HG03342 (cell line): ENCODE measurements at regions not wholly inside any gene's neighbourhood (a gene's known extent, or its start where the extent isn't known, plus 50 kb on each side); places are given as distances from the start of the nearest gene placed in this dataset.

Experiments
- ATAC-seq: cut with Tn5 transposase; IDR thresholded peaks from one replicate; pipeline ENCODE4 v1.9.1; 2021; ENCODE audit warnings: mild to moderate bottlenecking, moderate library complexity; ENCODE audit not compliant: unreplicated experiment

DNA sequence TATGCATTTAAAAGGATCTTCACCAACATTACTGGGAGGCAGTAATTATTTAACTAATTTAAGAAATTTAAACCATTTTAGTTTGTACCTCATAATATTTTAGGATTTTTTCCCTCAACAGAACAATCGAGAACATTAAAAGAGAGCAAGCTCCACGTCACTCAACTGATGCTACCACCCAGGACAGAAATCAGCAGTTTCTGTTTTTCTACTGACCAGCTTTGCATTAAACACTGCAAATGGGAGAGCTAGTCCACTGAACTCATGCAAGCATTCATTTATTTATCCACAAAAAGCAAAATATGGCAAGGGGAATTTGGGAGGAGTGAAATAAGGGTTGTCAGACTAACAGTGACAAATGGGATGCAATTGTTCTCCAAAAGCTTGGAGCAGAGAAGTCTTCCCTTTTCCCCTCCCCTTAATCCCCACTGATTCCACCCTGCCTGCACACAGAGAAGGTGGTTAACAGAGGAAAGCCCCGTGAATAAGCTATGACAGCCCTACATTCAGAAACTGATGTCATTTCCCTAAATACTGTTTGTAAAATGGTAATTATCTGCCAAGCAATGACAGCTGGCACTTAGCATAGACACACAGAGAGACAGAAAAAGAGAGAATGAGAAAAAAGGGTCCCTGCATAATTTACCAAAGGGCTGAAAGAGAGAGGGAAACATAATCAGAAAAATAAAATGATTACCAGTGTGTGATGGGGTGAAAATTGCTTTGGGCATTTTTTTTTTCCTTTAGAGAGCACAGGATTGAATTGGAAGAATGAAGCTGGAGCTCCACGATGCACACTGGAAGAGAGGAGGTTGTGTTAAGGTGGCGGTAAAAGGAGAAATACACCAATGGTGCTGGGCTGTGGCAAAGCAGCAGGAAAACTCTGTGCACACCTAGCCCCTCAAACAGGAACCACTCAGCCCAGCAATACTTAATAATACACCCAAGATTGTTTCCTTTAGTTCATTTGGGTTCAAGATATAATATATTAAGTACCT lies 777.4 kb downstream of the TUSC7 start:
- ATAC-seq, result peak; percentile 67

DNA sequence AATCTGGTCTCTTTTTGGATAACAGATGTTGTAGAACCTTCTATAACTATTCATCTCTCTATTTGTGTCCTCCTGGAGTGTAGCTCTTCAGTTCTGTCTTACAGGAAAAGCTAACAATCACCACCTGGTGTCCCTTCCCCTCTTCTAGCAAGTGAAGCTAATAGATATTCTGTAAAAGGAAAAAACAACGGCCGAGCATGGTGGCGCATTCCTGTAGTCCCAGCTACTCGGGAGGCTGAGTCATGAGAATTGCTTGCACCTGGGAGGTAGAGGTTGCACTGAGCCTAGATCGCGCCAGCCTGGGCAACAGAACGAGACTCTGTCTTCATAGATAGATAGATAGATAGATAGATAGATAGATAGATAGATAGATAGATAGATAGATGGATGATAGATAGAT lies 779.4 kb downstream of the TUSC7 start:
- no peak for ATAC-seq

- ATAC-seq, result no peak
Observed at GRCh38 chr3:117489663-117490079, 780.1 kb downstream of the TUSC7 start.

GRCh38 chr3:117490716-117491115 lies 781.1 kb downstream of the TUSC7 start:
- no peak for ATAC-seq

- no peak for ATAC-seq
Observed at GRCh38 chr3:117495620-117496019, 786.0 kb downstream of the TUSC7 start.

- peak; percentile 70 for ATAC-seq
Observed at GRCh38 chr3:117499189-117499870, 789.8 kb downstream of the TUSC7 start.

DNA sequence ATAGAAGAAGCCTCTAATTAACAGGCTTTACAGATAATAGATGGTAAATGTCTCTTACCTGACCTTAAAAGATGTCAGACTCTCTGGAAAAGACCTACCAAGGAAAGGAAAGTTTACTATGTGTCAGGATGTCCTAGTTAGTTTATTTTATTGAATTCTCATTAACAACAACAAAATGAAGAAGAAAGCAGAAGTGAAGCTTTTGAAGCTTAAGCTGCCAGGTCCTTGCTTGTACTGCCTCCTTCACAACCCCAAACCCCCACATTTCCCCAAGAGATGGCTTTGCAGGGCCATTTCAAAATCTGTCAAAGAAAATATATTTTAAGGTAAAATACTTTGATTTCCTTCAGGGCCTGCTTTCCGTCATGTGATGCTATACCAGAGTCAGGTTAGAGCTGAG lies 798.4 kb downstream of the TUSC7 start:
- no peak for ATAC-seq

DNA sequence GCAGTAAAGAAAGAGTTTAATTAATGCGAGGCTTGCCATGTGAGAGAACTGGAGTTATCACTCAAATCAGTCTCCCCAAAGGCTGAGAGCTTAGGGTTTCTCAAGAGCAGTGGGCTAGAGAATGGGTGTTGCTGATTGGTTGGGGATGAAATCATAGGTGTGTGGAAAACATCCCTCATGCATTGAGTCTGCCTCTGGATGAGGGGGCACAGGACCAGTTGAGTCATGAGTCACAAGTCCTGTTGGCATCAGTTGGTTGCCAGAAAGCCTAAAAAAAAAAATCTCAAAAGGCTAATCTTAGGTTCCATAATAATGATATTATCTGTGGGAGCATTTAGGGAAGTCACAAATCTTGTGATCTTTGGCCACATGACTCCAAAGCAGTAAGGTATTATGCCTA lies 800.3 kb downstream of the TUSC7 start:
- ATAC-seq, result no peak

- ATAC-seq, result no peak
Observed at GRCh38 chr3:117510396-117510795, 800.8 kb downstream of the TUSC7 start.

GRCh38 chr3:117512975-117513374 lies 803.4 kb downstream of the TUSC7 start:
- no peak for ATAC-seq

DNA sequence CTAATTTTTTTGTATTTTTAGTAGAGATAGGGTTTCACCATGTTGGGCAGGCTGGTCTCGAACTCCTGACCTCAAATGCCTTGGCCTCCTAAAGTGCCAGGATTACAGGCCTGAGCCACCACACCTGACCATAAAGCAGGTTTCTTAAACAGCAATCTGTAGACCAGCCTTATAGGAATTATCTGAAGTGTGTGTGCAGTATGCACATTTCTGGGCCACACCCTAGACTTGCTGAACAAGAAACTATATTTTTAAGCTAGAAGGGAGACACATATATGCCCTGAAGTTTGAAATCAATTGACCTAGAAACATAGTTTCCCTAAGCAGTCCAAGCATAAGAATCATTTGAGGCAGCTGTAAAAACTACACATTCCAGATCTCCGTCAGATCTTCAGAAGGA lies 805.7 kb downstream of the TUSC7 start:
- no peak for ATAC-seq

DNA sequence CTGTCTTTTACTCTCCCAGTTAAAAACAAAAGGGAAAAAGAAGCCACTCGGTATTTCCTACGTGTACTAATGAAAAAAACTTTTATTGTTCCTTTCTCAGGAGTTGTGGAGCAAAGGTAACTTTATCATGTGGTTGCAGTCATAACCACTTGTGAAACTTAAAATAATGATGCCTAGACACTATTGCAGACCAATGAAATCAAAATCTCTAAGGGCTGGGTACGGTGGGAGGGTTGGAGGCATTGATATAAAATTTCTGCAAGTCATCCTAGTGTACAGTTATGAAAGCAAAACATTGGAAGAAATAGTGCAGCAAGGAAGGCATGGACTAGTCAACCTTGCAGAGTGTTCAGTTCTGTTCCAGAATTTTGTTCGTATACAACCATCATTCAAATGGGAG lies 808.8 kb downstream of the TUSC7 start:
- no peak for ATAC-seq

- no peak for ATAC-seq
Observed at GRCh38 chr3:117519776-117520175, 810.2 kb downstream of the TUSC7 start.

DNA sequence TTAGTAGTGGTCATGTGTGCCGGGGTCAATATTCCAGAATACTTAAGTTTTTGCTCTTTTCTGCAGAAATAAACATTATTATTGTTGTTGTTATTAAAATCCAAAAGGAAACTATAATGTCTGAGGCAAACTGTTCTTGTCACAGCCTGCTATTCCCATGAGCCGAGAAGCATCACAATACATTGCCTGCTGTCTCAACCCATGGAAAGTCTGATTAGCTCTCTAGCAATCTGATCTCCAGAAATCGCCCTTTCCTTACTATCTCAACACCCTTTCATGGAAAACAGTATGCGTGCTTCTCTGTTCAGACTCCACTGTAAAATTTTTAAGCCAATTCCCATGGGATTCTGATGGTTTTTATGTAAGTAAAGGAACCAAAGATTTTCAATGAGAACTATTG lies 811.0 kb downstream of the TUSC7 start:
- ATAC-seq, result no peak

DNA sequence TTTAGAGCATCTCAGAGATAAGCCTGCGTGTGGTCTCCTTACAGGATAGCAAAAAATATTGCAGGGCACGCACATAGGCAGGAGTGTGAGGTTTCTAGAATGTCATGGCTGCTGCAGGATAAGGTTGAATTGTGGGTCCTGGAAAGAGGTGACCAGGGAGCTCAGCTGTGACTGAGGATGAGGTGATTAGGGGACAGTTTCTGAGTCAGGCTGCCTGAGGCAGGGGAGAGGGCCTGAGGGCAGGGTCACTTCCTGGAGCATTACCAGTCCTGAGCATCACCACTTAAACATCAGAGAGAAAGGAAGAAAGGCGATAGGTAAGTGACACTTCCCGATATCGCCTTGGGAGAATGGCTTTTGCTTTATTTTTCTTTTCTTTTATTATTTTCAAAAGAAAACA lies 813.8 kb downstream of the TUSC7 start:
- no peak for ATAC-seq

DNA sequence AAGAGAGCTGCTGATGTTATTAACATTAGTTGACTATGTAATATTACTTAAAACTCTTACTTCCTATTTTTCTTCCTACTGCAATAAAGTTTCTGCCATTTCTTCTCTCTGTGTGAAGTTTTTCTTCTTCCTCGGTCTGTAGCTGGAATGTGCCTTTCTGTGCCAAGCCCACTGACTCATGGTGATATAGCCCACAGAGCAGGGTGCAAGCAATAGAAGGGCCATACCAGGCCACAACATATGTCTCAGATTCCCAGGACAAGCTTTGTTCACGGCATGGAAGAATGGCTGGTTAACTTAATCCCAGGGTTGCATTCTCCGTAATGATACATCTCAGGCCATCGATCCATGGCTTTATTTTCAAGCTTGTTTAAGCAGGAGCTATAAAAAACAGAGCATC lies 815.3 kb downstream of the TUSC7 start:
- ATAC-seq, result no peak

DNA sequence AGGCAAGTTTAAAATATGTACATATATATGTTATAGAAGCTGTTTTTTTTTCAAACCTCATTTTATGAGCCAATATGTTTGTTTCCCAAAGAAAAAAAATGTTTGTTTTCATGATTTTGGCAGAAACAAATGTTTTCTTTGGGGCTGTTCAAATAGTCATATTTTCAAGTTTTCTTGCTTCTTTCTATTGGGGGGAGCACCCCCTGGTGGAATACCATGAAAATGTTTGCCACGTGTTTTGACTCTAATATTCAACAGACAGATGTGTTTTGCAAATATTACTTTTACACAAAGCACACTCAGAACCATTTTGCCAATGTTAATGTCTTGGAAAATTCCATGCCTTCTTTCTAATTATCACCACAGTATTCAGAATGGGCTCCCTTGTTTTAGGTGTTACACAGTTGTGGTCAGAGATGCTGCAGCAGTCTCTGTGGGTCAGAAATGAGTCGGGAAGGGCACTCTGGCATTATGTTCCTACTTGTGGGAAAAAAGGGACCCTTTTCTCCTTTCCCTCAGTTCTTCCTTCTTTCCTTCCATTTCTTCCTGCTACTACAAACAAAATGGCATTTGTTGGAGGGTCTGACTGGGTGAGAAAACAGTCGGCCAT lies 817.0 kb downstream of the TUSC7 start:
- ATAC-seq, result peak; percentile 57

DNA sequence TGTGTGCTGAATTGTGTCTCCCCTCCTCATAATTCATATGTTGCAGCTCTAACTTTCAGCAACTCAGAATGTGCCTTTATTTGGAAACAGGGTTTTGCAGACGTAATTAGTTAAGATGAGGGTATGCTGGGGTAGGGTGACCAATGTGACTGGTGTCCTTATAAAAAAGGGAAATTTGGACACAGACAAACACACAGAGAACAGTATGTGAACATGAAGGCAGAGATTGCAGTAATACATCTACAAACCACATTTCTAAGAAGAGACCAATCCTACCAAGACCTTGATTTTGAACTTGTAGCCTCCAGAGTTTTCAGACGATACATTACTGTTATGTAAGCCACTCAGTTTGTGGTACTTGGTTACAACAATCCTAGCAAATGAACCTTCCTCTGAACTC lies 817.8 kb downstream of the TUSC7 start:
- no peak for ATAC-seq

GRCh38 chr3:117528688-117529087 lies 819.1 kb downstream of the TUSC7 start:
- ATAC-seq, result no peak

GRCh38 chr3:117531078-117531767 lies 821.6 kb downstream of the TUSC7 start:
- ATAC-seq, result no peak

GRCh38 chr3:117532268-117532667 lies 822.7 kb downstream of the TUSC7 start:
- no peak for ATAC-seq
